Transverse colon (tissue), 4 donors: ENCODE measurements at regions not wholly inside any gene's neighbourhood (a gene's known extent, or its start where the extent isn't known, plus 50 kb on each side); places are given as distances from the start of the nearest gene placed in this dataset.

Experiments used
- DNase-seq: peaks from one replicate; pipeline ENCODE4 v3.0.0-alpha.2; 2019
- H3K27ac ChIP-seq, 4 donors: fragments of 200-600 bp; sonication (generic); 2 replicates each; pipeline ENCODE4 v1.5.1; 2016 to 2018; ENCODE audit warnings: inconsistent platforms in 4 of 4
- H3K27me3 ChIP-seq: fragments of 200-600 bp; sonication (generic); 2 replicates; pipeline ENCODE4 v1.5.1; 2017; ENCODE audit warnings: inconsistent platforms
- H3K36me3 ChIP-seq, 4 donors: fragments of 200-600 bp; sonication (generic); 2 replicates each; pipeline ENCODE4 v1.5.1; 2017 to 2019; ENCODE audit warnings: inconsistent platforms in 4 of 4
- H3K4me1 ChIP-seq, 4 donors: fragments of 200-600 bp; sonication (generic); 2 replicates each; pipeline ENCODE4 v1.5.1; 2017 to 2020; ENCODE audit warnings: inconsistent platforms in 4 of 4
- H3K4me3 ChIP-seq, 4 donors: fragments of 200-600 bp; sonication (generic); 1 replicate in 1 of 4; 2 replicates in 3 of 4; pipeline versions ENCODE4 v1.5.1 to v1.6.1; 2017 to 2019; ENCODE audit warnings: inconsistent platforms in 4 of 4
- H3K9me3 ChIP-seq, 2 donors: fragments of 200-600 bp; sonication (generic); 2 replicates each; pipeline ENCODE4 v1.5.1; 2017 to 2019; ENCODE audit warnings: inconsistent platforms in 2 of 2
- CTCF ChIP-seq, 5 experiments: fragments of 200-600 bp in 3 of 5; fragments of 450-650 bp in 2 of 5; sonication (generic) in 3 of 5; IDR thresholded peaks; 1 replicate in 2 of 5; 2 replicates in 3 of 5; pipeline ENCODE4 v1.5.1; 2016 to 2017; ENCODE audit warnings: antibody characterized with exemption in 5 of 5, inconsistent platforms in 3 of 5, mild to moderate bottlenecking in 2 of 5, moderate library complexity in 1 of 5
- EP300 ChIP-seq: sonication (generic); formaldehyde crosslinking; IDR thresholded peaks from one replicate; pipeline ENCODE4 v1.6.1; 2017; ENCODE audit warnings: antibody characterized with exemption, low read depth
- POLR2A ChIP-seq: fragments of 450-650 bp; IDR thresholded peaks from one replicate; pipeline ENCODE4 v1.6.1; 2016; ENCODE audit warnings: antibody characterized with exemption, mild to moderate bottlenecking, moderate library complexity
- POLR2AphosphoS5 ChIP-seq, 3 donors: sonication (generic); formaldehyde crosslinking; IDR thresholded peaks; one replicate each; pipeline ENCODE4 v1.6.1; 2016; ENCODE audit warnings: antibody characterized with exemption in 3 of 3
- WGBS, 2 donors: methylation state at CpG; one replicate each; pipeline ENCODE4 v1.1.5; 2018; ENCODE audit warnings: low coverage in 1 of 2; 5-methylcytosine and 5-hydroxymethylcytosine counted together
- in situ Hi-C, 4 donors: fragments of 200-750 bp; cut with MboI; loops; one replicate each; pipeline versions ENCODE4 v1.15.0 to v1.15.1; 2017; ENCODE audit warnings: low sequenced_read_pairs in 3 of 4, low pct_ligation_motif_present in 1 of 4, low pct_unique_long_range_greater_than_20kb in 1 of 4
- intact Hi-C: fragments of 100-400 bp; cut with DNase I; formaldehyde crosslinking; loops from one replicate; pipeline ENCODE4 v1.15.1; 2023; ENCODE audit warnings: low total_unique reads

GRCh38 chr11:106177311-106177710, 99.8 kb downstream of the AASDHPPT start:
- in situ Hi-C loops: no loop called here
- Histone ChIP-seq H3K4me1 (no peaks in the 10 kb centered on the region), H3K27ac (no peak overlapping the region), H3K36me3 (no peaks in the 10 kb centered on the region), H3K27me3 (no peaks in the 10 kb centered on the region), H3K4me3 (no peak overlapping the region), H3K9me3 (no peaks in the 10 kb centered on the region)
- TF ChIP-seq CTCF (IDR thresholded peaks at IDR 0.05) (no peak), POLR2AphosphoS5 (IDR thresholded peaks at IDR 0.05) (no peak), EP300 (no peak), POLR2A (no peak)
- WGBS, 2 donors: 76% methylated on average over 6 of the region's 6 CpGs; no CpG with 5 or more reads in 1 of the 2 donors
- DNase-seq: no peak
- intact Hi-C loops: no loop called here

GRCh38 chr11:106178361-106178760, 100.9 kb downstream of the AASDHPPT start:
- Histone ChIP-seq H3K9me3 (no peaks in the 10 kb centered on the region), H3K4me3 (no peak overlapping the region), H3K36me3 (no peaks in the 10 kb centered on the region), H3K4me1 (no peaks in the 10 kb centered on the region), H3K27ac (no peak overlapping the region), H3K27me3 (no peaks in the 10 kb centered on the region)
- TF ChIP-seq CTCF (IDR thresholded peaks at IDR 0.05) (no peak), POLR2A (no peak), EP300 (no peak), POLR2AphosphoS5 (IDR thresholded peaks at IDR 0.05) (no peak)
- 50 to 72% methylated on average over 1 of the region's 1 CpG for WGBS, 2 donors
- DNase-seq: no peak
- in situ Hi-C loops (no loop called here), intact Hi-C loops (no loop called here)

- in situ Hi-C loops: no loop called here
- Histone ChIP-seq H3K9me3 (no peaks in the 10 kb centered on the region), H3K36me3 (no peaks in the 10 kb centered on the region), H3K27me3 (no peaks in the 10 kb centered on the region), H3K4me1 (no peaks in the 10 kb centered on the region), H3K27ac (no peak overlapping the region), H3K4me3 (no peak overlapping the region)
- 50% methylated on average over 1 of the region's 1 CpG for WGBS, 2 donors
- TF ChIP-seq CTCF (IDR thresholded peaks at IDR 0.05) (no peak), POLR2AphosphoS5 (IDR thresholded peaks at IDR 0.05) (no peak), EP300 (no peak), POLR2A (no peak)
- intact Hi-C loops: no loop called here
- DNase-seq: no peak
Observed at GRCh38 chr11:106179048-106179447, 101.6 kb downstream of the AASDHPPT start.

GRCh38 chr11:106186630-106187029, 109.2 kb downstream of the AASDHPPT start:
- no peak overlapping the region for H3K27ac ChIP-seq
- TF ChIP-seq CTCF (IDR thresholded peaks at IDR 0.05) (no peak), POLR2AphosphoS5 (IDR thresholded peaks at IDR 0.05) (no peak), POLR2A (no peak), EP300 (no peak)
- no peak for DNase-seq
- H3K36me3 ChIP-seq: no peaks in the 10 kb centered on the region
- H3K4me1 ChIP-seq: no peaks in the 10 kb centered on the region
- WGBS, 2 donors: 70 to 71% methylated on average over 1 to 2 of the region's 2 CpGs
- no peaks in the 10 kb centered on the region for H3K27me3 ChIP-seq
- no peak overlapping the region for H3K4me3 ChIP-seq
- in situ Hi-C loops (no loop called here), intact Hi-C loops (no loop called here)
- no peaks in the 10 kb centered on the region for H3K9me3 ChIP-seq
